Activated naive CD8-positive, alpha-beta T cell (primary cell): ENCODE measurements at regions not wholly inside any gene's neighbourhood (a gene's known extent, or its start where the extent isn't known, plus 50 kb on each side); places are given as distances from the start of the nearest gene placed in this dataset.

ENCODE experiments used
- H3K27ac Mint-ChIP-seq: one replicate; pipeline ENCODE4 v1.8.0; 2021; ENCODE audit warnings: mixed read lengths
- H3K27me3 Mint-ChIP-seq: one replicate; pipeline ENCODE4 v1.8.0; 2021; ENCODE audit warnings: mixed read lengths
- H3K36me3 Mint-ChIP-seq: one replicate; pipeline ENCODE4 v1.8.0; 2021; ENCODE audit warnings: mixed read lengths
- H3K4me1 Mint-ChIP-seq: one replicate; pipeline ENCODE4 v1.8.0; 2021; ENCODE audit warnings: low read depth, mixed read lengths
- H3K4me3 Mint-ChIP-seq: one replicate; pipeline ENCODE4 v1.8.0; 2021; ENCODE audit warnings: mild to moderate bottlenecking, mixed read lengths
- H3K9me3 Mint-ChIP-seq: one replicate; pipeline ENCODE4 v1.8.0; 2021; ENCODE audit warnings: low read depth, mixed read lengths

DNA sequence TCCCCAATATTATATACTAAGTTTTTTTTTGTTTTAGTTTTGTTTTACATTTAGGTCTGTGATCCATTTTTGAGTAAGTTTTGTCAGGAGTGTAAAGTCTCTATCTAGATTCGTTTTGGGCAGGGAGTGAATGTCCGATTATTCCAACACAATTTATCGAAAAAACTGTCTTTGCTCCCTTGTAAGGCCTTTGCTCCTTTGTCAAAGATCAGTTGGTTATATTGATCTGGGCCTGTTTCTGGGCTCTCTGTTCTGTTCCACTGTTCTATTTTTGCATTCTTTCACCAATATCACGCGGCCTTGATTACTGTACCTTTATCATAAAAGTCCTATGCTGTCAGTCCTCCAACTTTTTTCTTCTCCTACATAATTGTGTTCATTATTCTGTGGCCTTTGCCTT lies 276.5 kb upstream of the ZC3H15 start:
- no peaks in the 10 kb centered on the region for H3K27me3 Mint-ChIP-seq
- H3K9me3 Mint-ChIP-seq = no peaks in the 10 kb centered on the region
- H3K4me1 Mint-ChIP-seq = peaks cover 2% of the 10 kb centered on the region
- H3K4me3 Mint-ChIP-seq = no peak overlapping the region
- H3K36me3 Mint-ChIP-seq = peaks cover 12% of the 10 kb centered on the region
- H3K27ac Mint-ChIP-seq = no peak overlapping the region

DNA sequence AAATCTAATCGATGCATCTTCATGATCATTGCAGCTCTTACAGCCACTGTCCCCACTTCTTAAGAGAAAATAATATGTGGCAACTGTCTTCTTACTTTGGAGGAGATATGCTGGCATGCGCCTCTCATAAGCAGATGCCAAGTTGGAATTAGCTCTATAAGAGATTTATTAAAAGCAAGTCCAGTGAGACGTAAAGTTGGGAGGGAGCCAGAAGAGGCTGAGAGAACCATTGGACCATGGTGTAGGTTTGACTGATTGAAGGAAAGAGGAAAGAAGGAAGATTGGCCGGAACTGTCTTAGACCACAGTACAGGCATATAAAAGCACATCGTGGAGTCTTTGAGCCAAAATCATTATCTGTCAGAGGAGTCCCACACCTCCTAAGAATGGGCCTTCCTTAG lies 265.7 kb upstream of the ZC3H15 start:
- no peaks in the 10 kb centered on the region for H3K27me3 Mint-ChIP-seq
- no peak overlapping the region for H3K4me3 Mint-ChIP-seq
- peaks cover 6% of the 10 kb centered on the region for H3K9me3 Mint-ChIP-seq
- H3K4me1 Mint-ChIP-seq = no peaks in the 10 kb centered on the region
- peaks cover 12% of the 10 kb centered on the region for H3K36me3 Mint-ChIP-seq
- H3K27ac Mint-ChIP-seq = no peak overlapping the region

DNA sequence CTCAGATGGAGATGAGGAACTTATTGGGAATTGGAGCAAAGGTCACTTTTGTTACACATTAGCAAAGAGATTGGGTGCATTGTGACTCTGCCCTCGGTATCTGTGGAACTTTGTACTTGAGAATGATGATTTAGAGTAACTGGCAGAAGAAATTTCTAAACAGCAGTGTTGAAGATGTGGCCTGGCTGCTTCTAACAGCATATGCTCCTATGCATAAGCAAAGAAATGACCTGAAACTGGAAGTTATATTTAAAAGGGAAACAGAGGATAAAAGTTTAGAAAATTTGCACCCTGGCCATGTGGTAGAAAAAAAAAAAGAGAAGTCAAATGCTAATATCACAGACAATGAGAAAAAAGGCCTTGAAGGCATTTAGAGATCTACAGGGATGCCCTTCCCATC lies 256.8 kb upstream of the ZC3H15 start:
- Mint-ChIP-seq H3K27ac (no peak overlapping the region), H3K27me3 (no peaks in the 10 kb centered on the region), H3K4me1 (no peaks in the 10 kb centered on the region), H3K36me3 (peaks cover 42% of the 10 kb centered on the region), H3K4me3 (no peak overlapping the region), H3K9me3 (peaks cover 47% of the 10 kb centered on the region)

DNA sequence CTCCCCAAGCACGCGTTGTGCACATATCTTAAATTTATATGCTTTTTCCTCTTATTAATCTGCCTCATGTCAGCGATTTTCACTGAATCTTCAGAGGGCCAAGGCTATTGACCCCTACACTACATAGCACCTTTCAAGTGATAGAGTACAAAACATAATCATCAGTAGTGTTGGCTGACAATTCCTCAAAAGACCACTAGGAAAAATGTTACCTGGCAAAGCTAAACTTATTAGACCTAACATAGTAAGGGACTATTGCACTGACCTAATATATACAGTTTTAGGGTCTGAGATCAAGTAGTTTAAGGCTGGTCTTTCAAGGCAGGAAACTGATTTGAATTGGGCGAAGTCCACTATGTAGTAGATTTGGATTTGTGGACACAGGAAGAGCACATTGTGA lies 244.2 kb upstream of the ZC3H15 start:
- peaks cover 4% of the 10 kb centered on the region for H3K9me3 Mint-ChIP-seq
- no peak overlapping the region for H3K27ac Mint-ChIP-seq
- no peak overlapping the region for H3K4me3 Mint-ChIP-seq
- no peaks in the 10 kb centered on the region for H3K27me3 Mint-ChIP-seq
- peaks cover 7% of the 10 kb centered on the region for H3K36me3 Mint-ChIP-seq
- H3K4me1 Mint-ChIP-seq = no peaks in the 10 kb centered on the region

DNA sequence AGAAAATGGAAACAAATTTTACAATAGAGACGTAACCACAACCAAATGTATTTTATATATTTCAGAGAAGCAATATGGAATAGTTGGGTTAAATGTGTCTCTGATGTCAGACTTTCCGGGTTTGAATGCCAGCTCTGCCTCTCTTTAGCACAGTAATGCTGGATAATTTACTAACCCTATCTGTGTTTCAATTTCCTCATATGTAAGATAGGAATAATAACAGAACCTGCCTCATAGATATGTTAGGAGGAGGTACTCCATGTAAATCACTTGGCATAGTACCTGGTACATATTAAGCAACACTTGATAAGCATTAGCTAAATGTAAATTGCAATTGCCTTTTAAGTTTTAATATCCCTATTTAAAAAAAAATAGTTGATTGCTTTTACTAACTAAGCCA lies 231.3 kb upstream of the ZC3H15 start:
- no peaks in the 10 kb centered on the region for H3K27me3 Mint-ChIP-seq
- H3K9me3 Mint-ChIP-seq = no peaks in the 10 kb centered on the region
- H3K36me3 Mint-ChIP-seq = no peaks in the 10 kb centered on the region
- H3K27ac Mint-ChIP-seq = no peak overlapping the region
- no peak overlapping the region for H3K4me3 Mint-ChIP-seq
- no peaks in the 10 kb centered on the region for H3K4me1 Mint-ChIP-seq

DNA sequence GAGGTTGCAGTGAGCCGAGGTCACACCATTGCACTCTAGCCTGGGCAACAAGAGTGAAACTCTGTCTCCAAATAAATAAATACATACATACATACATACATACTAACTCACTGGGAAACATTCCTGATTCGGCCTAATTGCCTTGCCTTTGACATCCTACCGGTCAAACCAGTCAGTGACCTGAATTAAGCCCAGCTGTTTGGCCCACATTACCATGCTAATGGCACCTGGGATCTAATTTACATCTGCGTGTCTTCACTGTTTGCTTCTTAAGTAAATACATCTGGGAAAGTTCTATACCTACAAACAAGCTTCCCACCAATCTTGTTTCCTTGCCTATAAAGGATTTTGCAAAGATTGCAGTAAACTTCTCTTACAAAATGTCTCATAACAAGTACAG lies 230.2 kb upstream of the ZC3H15 start:
- Mint-ChIP-seq H3K4me3 (no peak overlapping the region), H3K27me3 (no peaks in the 10 kb centered on the region), H3K36me3 (no peaks in the 10 kb centered on the region), H3K4me1 (no peaks in the 10 kb centered on the region), H3K9me3 (no peaks in the 10 kb centered on the region), H3K27ac (no peak overlapping the region)

DNA sequence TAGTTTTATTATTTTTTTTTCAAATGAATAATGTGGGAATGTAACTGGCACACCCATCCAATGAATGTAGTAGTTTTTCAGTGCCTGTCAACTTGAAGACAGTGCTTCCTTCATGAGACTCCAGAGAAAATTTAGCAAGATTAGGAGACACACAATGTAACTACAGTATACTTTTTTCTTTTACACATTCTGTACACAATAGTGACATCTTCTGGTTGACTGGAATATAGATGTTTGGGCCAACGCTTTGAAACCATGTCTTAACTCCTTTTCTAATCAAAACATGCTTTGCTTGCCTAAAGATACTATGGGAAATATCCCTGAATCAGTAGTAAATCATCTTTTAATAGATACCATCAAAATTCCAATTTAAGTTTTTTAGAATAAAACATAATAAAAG lies 229.5 kb upstream of the ZC3H15 start:
- no peaks in the 10 kb centered on the region for H3K9me3 Mint-ChIP-seq
- H3K36me3 Mint-ChIP-seq = peaks cover 2% of the 10 kb centered on the region
- no peaks in the 10 kb centered on the region for H3K4me1 Mint-ChIP-seq
- H3K27me3 Mint-ChIP-seq = no peaks in the 10 kb centered on the region
- H3K4me3 Mint-ChIP-seq = no peak overlapping the region
- no peak overlapping the region for H3K27ac Mint-ChIP-seq

DNA sequence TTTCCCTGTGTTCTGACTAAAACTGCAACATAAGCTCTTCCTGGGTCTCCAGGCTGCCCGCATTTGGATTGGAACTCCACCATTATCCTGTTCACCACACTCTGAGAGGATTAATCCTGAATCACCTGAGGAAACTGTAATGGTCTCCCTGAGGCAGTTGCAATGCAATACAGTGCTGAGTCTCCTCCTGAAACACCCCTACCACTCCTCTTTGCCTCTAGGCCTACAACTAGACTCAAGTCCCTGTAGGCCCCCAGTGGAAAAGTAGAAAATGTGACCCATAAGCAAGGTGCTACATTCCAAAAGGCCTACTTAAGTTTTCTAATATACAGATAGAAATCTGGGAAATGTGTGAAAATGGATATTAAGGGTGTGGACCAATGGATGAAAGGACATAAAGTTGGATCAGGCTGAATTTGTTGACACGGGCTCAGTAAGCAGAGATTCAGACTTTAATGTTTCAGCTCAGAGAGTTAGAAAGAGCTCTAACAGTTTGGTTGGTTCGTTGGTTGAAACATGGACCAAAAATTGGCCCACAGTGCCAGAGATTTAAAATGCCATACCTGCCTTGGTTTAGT lies 222.3 kb upstream of the ZC3H15 start:
- peaks cover 15% of the 10 kb centered on the region for H3K9me3 Mint-ChIP-seq
- H3K27me3 Mint-ChIP-seq = no peaks in the 10 kb centered on the region
- no peaks in the 10 kb centered on the region for H3K4me1 Mint-ChIP-seq
- H3K27ac Mint-ChIP-seq = no peak overlapping the region
- peaks cover 32% of the 10 kb centered on the region for H3K36me3 Mint-ChIP-seq
- H3K4me3 Mint-ChIP-seq = no peak overlapping the region

DNA sequence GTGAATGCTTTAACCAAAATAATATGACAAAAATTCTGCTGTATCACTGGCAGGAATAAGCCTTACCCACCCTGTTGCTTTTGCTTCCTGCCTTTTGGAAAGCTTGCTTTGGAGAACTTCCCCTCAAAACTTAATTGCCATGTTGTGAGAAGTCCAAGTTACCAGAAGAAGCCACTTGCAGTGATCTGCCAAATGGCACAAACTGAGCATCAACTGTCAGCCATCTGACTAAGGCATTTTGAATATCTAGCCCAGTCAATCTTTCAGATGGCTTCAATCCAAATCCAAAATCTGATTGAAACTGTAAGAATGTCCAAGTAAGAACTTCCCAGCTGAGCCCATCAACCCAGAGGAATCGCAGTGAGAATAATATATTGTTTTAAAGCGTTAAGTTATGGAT lies 216.5 kb upstream of the ZC3H15 start:
- Mint-ChIP-seq H3K4me1 (no peaks in the 10 kb centered on the region), H3K27me3 (no peaks in the 10 kb centered on the region), H3K27ac (no peak overlapping the region), H3K4me3 (no peak overlapping the region), H3K36me3 (peaks cover 35% of the 10 kb centered on the region), H3K9me3 (peaks cover 15% of the 10 kb centered on the region)

DNA sequence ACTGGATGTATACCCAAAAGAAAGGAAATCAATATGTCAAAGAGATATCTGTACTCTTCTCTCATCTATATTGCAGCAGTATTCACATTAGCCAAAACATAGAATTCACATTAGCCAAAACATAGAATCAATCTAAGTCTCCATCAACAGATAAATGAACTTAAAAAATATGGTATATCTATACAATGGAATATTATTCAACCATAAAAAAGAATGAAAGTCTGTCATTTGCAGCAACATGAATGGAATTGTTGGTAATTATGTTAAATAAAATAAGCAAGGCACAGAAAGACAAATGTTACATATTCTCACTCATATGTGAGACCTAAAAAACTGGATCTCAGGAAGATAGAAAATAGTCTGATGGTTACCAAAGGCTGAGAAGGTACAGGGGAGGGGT lies 212.1 kb upstream of the ZC3H15 start:
- Mint-ChIP-seq H3K27me3 (no peaks in the 10 kb centered on the region), H3K27ac (no peak overlapping the region), H3K4me1 (no peaks in the 10 kb centered on the region), H3K36me3 (peaks cover 25% of the 10 kb centered on the region), H3K4me3 (no peak overlapping the region), H3K9me3 (peaks cover 7% of the 10 kb centered on the region)

DNA sequence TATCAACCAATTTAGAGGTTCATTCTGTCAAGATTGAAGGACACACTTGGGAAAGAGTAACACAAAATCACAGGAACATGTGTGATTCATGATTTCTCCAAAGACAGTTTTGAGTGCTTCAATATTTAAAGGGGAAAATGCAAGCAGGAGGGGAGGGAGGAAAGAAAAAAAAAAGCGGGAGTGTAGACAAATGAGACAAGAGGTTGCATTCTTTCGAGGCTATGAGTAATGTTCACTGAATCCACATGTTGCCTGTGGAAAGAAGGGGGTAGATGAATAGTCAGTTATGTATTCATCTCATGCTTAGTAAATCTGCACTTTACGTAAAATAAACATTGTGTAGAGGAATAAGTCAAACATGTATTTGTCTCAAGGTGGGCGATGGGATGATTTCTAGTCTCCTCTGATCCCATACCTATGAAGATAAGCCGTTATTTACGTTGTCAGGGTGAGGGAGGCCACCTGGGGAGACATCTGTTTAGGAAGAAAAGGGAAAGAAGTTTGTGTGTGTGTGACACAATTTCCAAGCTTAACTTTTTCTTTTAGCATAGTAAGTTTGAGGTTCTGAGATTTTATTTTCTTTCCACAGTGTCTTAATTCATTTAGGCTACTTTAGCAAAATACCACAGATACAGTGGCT lies 211.0 kb upstream of the ZC3H15 start:
- Mint-ChIP-seq H3K4me3 (no peak overlapping the region), H3K27ac (no peak overlapping the region), H3K9me3 (peaks cover 9% of the 10 kb centered on the region), H3K27me3 (no peaks in the 10 kb centered on the region), H3K36me3 (peaks cover 23% of the 10 kb centered on the region), H3K4me1 (no peaks in the 10 kb centered on the region)

DNA sequence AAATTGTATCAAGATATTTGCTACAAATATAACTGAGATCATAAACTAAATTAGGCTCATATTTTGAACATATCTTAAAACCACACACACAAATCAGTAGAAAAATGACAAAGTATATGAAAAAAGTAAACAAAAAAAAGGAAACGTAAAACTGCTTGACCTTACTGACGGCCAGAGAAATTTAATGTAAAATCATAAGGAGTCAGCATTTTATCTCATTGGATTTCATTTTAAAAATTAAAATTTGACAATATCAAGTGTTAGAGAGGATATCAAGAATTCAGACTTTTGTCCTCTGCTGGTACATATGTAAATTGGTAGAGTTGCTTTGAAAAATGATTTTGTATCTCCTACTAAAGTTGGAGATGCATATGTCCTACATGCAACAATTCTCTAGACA lies 209.2 kb upstream of the ZC3H15 start:
- no peaks in the 10 kb centered on the region for H3K4me1 Mint-ChIP-seq
- H3K27me3 Mint-ChIP-seq = no peaks in the 10 kb centered on the region

DNA sequence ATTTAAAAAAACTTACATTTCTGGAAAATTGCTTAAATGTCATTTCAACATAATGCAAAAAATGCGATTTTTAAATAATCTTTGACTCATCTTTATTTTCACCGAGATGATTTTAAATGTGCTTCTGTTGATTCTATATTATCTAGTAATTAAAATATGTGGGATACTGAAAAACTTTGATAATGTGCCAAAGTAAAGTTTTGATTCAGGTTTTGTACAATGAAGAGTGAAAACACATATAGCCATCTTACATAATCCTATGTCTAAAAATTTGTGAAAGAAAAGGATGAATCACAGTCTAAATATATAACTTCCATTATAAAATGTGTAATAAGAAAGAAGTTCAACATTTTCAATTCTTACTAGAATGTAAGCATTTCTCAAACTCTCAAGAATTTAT lies 204.3 kb upstream of the ZC3H15 start:
- peaks cover 3% of the 10 kb centered on the region for H3K9me3 Mint-ChIP-seq
- no peak overlapping the region for H3K27ac Mint-ChIP-seq
- no peak overlapping the region for H3K4me3 Mint-ChIP-seq
- no peaks in the 10 kb centered on the region for H3K4me1 Mint-ChIP-seq
- H3K36me3 Mint-ChIP-seq = peaks cover 11% of the 10 kb centered on the region
- no peaks in the 10 kb centered on the region for H3K27me3 Mint-ChIP-seq

More for the DNA sequence above, 209.2 kb upstream of the ZC3H15 start:
- H3K27ac Mint-ChIP-seq = no peak overlapping the region
- peaks cover 10% of the 10 kb centered on the region for H3K9me3 Mint-ChIP-seq
- H3K36me3 Mint-ChIP-seq = peaks cover 26% of the 10 kb centered on the region
- H3K4me3 Mint-ChIP-seq = no peak overlapping the region

DNA sequence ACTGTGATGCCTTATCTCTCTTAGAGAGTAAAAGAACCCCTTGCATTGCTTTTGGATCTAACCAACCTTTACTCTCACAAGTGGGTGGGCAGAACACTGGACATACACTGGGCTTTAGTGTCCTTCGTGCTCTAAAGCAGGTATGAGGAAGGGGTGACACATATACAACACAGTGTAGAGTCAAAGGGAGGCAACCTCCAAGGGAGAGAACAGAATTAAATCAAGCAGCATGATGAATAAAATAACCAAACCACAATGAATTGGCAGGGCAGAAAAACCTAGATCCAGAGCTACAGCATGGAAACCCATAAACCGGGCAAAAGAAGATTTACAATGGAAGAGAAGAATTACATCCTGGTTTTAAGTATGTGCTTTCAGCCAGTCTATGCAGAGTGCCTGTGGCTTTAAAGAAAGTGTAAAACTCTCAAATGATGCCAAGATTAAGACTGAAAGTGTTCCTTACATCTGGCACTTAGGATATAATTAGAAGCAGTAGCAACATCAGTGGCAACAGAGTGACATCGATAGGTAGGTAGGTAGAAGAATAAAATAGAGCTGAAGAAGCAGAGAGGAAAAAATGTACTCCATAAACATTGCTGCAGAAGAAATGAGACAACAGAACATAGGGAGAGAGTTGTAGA lies 191.7 kb upstream of the ZC3H15 start:
- no peaks in the 10 kb centered on the region for H3K4me1 Mint-ChIP-seq
- H3K36me3 Mint-ChIP-seq = peaks cover 17% of the 10 kb centered on the region
- no peaks in the 10 kb centered on the region for H3K9me3 Mint-ChIP-seq
- H3K4me3 Mint-ChIP-seq = no peak overlapping the region
- no peaks in the 10 kb centered on the region for H3K27me3 Mint-ChIP-seq
- H3K27ac Mint-ChIP-seq = no peak overlapping the region

DNA sequence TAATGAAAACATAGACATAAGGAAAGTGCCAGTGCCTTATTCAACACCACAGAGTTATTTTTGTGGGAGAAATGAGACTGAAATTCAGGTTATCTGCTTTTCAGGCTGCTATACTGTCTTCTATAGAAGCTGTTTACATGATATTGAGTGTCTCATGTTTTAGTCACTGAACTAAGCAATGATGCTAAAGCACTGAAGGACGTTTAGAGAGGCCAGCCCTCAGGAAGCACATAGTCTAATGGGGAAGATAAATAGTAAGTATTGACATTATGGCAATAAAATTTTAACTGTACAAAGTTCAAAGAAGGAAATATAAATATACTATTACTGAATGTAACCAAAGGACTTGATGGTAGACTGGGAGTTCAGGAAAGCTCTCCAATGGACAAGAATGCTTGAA lies 186.4 kb upstream of the ZC3H15 start:
- Mint-ChIP-seq H3K27me3 (no peaks in the 10 kb centered on the region), H3K36me3 (peaks cover 19% of the 10 kb centered on the region), H3K27ac (no peak overlapping the region), H3K4me3 (no peak overlapping the region), H3K9me3 (no peaks in the 10 kb centered on the region), H3K4me1 (no peaks in the 10 kb centered on the region)

DNA sequence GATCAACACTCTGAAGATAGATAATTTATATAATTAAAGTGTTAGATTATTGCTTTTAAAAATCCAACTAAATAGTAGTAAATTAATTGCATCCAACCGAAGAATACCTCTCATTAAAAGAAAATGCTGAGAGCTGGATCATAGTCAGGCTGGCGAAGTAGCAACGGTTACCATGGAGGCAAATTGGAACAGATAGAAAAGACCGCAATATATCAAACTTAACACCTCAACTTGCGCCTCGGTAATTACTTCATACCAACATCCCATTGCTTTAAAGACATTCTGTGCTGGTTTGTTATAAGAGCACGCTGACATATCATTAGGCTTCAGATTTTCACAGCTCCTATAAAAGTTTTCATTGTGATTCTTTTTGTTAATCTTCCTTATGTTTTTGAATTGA lies 183.8 kb upstream of the ZC3H15 start:
- no peak overlapping the region for H3K27ac Mint-ChIP-seq
- H3K27me3 Mint-ChIP-seq = no peaks in the 10 kb centered on the region
- H3K9me3 Mint-ChIP-seq = no peaks in the 10 kb centered on the region
- no peaks in the 10 kb centered on the region for H3K4me1 Mint-ChIP-seq
- H3K36me3 Mint-ChIP-seq = peaks cover 23% of the 10 kb centered on the region
- no peak overlapping the region for H3K4me3 Mint-ChIP-seq
